ENCODE measurements at regions not wholly inside any gene's neighbourhood (a gene's known extent, or its start where the extent isn't known, plus 50 kb on each side); places are given as distances from the start of the nearest gene placed in this dataset.
A peak's percentile ranks its signal among the peaks of the same experiment; 100 is the strongest.

DNA sequence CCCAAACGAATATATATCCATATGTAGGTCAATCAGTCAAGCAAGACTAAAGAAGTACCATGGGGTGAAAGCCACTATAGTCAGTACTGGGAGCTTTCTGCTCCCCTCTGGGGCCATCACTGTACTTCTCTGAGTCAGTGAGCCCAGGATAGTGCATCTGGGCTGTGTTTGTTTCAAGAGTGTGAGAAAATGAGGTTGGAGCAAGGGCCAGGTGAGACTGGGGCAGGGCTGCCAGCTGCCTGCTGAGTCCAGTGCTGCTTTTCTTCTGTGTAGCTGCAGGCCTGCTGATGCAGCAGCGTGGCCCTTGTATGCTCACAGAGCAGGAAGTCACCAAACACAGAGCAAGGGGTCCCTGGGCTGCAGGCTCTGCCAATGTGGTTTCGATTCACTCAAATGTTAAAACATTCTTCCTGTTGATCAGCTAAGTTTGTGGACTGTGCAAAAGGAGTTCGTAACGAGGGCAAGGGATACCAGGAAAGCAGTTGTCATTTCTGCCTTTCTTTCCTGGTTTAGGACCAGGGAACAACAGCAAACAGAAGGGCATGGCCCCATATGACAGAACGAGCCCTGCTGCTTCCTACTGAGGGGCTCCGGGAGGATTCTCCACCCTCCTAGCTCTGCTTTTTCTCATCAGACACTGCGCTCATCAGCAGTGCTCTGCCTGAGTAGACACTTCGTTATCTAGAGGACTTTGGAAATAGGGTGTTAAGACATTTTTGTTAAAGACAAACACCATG is 65.4 kb upstream of the TNS3 start:
- H3K9ac ChIP-seq (ENCODE audit: low read length): no peak overlapping the region
- H3K27me3 ChIP-seq (ENCODE audit: low read depth, low read length): no peaks in the 10 kb centered on the region
- H2AFZ ChIP-seq (ENCODE audit: low read depth, low read length): peak overlapping the region; percentile 59
- no peak for TF ChIP-seq EZH2phosphoT487 (IDR thresholded peaks at IDR 0.05; ENCODE audit: low read depth)
- TF ChIP-seq, protein P1, sequence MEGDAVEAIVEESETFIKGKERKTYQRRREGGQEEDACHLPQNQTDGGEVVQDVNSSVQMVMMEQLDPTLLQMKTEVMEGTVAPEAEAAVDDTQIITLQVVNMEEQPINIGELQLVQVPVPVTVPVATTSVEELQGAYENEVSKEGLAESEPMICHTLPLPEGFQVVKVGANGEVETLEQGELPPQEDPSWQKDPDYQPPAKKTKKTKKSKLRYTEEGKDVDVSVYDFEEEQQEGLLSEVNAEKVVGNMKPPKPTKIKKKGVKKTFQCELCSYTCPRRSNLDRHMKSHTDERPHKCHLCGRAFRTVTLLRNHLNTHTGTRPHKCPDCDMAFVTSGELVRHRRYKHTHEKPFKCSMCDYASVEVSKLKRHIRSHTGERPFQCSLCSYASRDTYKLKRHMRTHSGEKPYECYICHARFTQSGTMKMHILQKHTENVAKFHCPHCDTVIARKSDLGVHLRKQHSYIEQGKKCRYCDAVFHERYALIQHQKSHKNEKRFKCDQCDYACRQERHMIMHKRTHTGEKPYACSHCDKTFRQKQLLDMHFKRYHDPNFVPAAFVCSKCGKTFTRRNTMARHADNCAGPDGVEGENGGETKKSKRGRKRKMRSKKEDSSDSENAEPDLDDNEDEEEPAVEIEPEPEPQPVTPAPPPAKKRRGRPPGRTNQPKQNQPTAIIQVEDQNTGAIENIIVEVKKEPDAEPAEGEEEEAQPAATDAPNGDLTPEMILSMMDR (IDR thresholded peaks at IDR 0.05; ENCODE audit: low read depth, low read length): no peak
- H3K9me3 ChIP-seq (ENCODE audit: insufficient read depth, low read length): peaks cover 7% of the 10 kb centered on the region; the same call in 1 of the 2 replicates
- peaks cover 2% of the 10 kb centered on the region for H3K36me3 ChIP-seq (replicated peaks; ENCODE audit: low read depth, low read length)
- no peak overlapping the region for H3K4me3 ChIP-seq (ENCODE audit: low read length)
- H3K27ac ChIP-seq (ENCODE audit: low read length): no peak overlapping the region
- no peaks in the 10 kb centered on the region for H4K20me1 ChIP-seq (ENCODE audit: insufficient read depth, low read length)
- peaks cover 3% of the 10 kb centered on the region; the same call in 1 of the 2 replicates for H3K4me1 ChIP-seq (ENCODE audit: low read length)
- no peak overlapping the region for H3K4me2 ChIP-seq (ENCODE audit: low read length)
- no peaks in the 10 kb centered on the region for H3K79me2 ChIP-seq (ENCODE audit: low read length)

DNA sequence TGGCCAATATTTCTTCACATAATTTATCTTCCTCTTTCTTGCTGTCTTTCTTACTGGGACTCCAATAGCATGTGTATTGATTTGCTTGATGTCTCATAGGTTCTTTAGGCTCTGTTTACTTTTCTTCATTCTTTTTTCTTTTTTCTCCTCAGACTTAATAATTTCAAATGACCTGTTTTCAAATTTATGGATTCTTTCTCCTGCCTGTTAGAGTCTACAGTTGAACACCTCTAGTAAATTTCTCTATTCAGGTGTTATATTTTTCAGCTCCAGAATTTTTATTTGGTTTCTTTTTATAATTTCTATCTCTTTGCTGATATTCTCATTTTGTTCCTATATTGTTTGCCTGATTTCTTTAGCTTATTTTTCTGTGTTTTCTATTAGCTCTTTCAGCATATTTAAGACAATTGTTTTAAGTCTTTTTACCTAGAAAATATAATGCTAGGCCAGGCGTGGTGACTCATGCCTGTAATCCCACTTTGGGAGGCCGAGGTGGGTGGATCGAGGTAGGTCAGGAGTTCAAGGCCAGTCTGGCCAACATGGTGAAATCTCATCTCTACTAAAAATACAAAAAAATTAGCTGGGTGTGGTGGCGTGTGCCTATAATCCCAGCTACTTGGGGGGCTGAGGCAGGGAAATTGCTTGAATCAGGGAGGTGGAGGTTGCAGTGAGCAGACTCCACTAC is 61.9 kb upstream of the TNS3 start:
- H3K27me3 ChIP-seq (ENCODE audit: low read depth, low read length): no peaks in the 10 kb centered on the region
- no peak overlapping the region for H3K9ac ChIP-seq (ENCODE audit: low read length)
- H3K27ac ChIP-seq (ENCODE audit: low read length): no peak overlapping the region
- peaks cover 3% of the 10 kb centered on the region; the same call in 1 of the 2 replicates for H3K4me1 ChIP-seq (ENCODE audit: low read length)
- H3K9me3 ChIP-seq (ENCODE audit: insufficient read depth, low read length): peaks cover 7% of the 10 kb centered on the region; the same call in 1 of the 2 replicates
- H3K4me2 ChIP-seq (ENCODE audit: low read length): no peak overlapping the region
- H3K79me2 ChIP-seq (ENCODE audit: low read length): no peaks in the 10 kb centered on the region
- no peak overlapping the region for H2AFZ ChIP-seq (ENCODE audit: low read depth, low read length)
- H3K4me3 ChIP-seq (ENCODE audit: low read length): no peak overlapping the region
- H3K36me3 ChIP-seq (replicated peaks; ENCODE audit: low read depth, low read length): peaks cover 2% of the 10 kb centered on the region
- TF ChIP-seq, protein P1 (IDR thresholded peaks at IDR 0.05; ENCODE audit: low read depth, low read length): no peak
- no peak for TF ChIP-seq EZH2phosphoT487 (IDR thresholded peaks at IDR 0.05; ENCODE audit: low read depth)
- no peaks in the 10 kb centered on the region for H4K20me1 ChIP-seq (ENCODE audit: insufficient read depth, low read length)

DNA sequence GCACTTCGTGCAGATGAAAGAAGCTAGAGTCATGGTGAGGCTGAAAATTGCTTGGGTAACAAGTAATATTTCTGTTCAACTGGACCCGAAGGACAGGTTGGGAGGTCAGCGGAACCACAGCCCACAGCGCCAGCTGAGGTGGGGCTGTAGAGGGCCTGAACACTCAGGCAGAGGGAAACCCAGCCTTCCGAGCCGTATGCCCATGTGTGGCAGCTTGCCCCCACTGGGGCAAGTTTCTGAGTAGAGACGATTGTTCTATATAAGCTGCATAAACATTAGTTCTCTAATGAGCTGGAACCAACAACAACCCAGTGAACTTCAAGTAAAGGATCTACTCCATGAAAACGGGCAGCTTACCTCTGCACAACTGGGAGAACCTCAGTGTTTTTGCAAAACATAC is 58.4 kb upstream of the TNS3 start:
- no peaks in the 10 kb centered on the region for H3K27me3 ChIP-seq (ENCODE audit: low read depth, low read length)
- no peak overlapping the region for H2AFZ ChIP-seq (ENCODE audit: low read depth, low read length)
- H3K4me2 ChIP-seq (ENCODE audit: low read length): no peak overlapping the region
- peaks cover 9% of the 10 kb centered on the region; the same call in 1 of the 2 replicates for H3K4me1 ChIP-seq (ENCODE audit: low read length)
- no peak overlapping the region for H3K4me3 ChIP-seq (ENCODE audit: low read length)
- H3K79me2 ChIP-seq (ENCODE audit: low read length): no peaks in the 10 kb centered on the region
- no peak overlapping the region for H3K9ac ChIP-seq (ENCODE audit: low read length)
- H3K27ac ChIP-seq (ENCODE audit: low read length): no peak overlapping the region
- H3K9me3 ChIP-seq (ENCODE audit: insufficient read depth, low read length): peaks cover 7% of the 10 kb centered on the region; the same call in 1 of the 2 replicates
- no peaks in the 10 kb centered on the region for H4K20me1 ChIP-seq (ENCODE audit: insufficient read depth, low read length)
- H3K36me3 ChIP-seq (replicated peaks; ENCODE audit: low read depth, low read length): peaks cover 2% of the 10 kb centered on the region
- TF ChIP-seq, protein P1 (IDR thresholded peaks at IDR 0.05; ENCODE audit: low read depth, low read length): no peak
- no peak for TF ChIP-seq EZH2phosphoT487 (IDR thresholded peaks at IDR 0.05; ENCODE audit: low read depth)

DNA sequence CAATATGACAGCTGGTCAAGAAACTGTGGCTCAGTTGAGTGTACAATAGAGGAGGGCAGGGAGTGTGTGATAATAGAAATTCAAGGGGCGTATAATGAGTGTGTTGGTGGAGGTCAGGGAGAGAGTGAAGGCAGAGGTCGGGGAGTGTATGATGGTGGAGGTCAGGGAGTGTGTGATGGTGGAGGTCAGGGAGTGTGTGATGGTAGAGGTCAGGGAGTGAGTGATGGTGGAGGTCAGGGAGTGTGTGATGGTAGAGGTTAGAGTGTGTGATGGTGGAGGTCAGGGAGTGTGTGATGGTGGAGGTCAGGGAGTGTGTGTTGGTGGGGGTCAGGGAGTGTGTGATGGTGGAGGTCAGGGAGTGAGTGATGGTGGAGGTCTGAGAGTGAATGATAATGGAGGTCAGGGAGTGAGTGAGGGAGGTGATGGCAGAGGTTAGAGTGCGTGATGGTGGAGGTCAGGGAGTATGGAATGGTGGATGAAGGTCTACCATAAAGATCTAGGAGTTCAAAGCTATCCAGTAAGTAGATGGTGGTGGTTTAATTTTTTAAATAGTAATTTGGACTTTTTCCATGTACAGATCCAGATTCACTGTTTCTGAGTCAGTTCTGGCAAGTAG is 57.7 kb upstream of the TNS3 start:
- no peaks in the 10 kb centered on the region for H3K79me2 ChIP-seq (ENCODE audit: low read length)
- H3K27me3 ChIP-seq (ENCODE audit: low read depth, low read length): no peaks in the 10 kb centered on the region
- H2AFZ ChIP-seq (ENCODE audit: low read depth, low read length): no peak overlapping the region
- no peak overlapping the region for H3K9ac ChIP-seq (ENCODE audit: low read length)
- peaks cover 9% of the 10 kb centered on the region; the same call in 1 of the 2 replicates for H3K4me1 ChIP-seq (ENCODE audit: low read length)
- peaks cover 7% of the 10 kb centered on the region; the same call in 1 of the 2 replicates for H3K9me3 ChIP-seq (ENCODE audit: insufficient read depth, low read length)
- peaks cover 2% of the 10 kb centered on the region for H3K36me3 ChIP-seq (replicated peaks; ENCODE audit: low read depth, low read length)
- H4K20me1 ChIP-seq (ENCODE audit: insufficient read depth, low read length): no peaks in the 10 kb centered on the region
- H3K4me3 ChIP-seq (ENCODE audit: low read length): no peak overlapping the region
- no peak overlapping the region for H3K4me2 ChIP-seq (ENCODE audit: low read length)
- H3K27ac ChIP-seq (ENCODE audit: low read length): no peak overlapping the region
- TF ChIP-seq, protein P1 (IDR thresholded peaks at IDR 0.05; ENCODE audit: low read depth, low read length): no peak
- TF ChIP-seq EZH2phosphoT487 (IDR thresholded peaks at IDR 0.05; ENCODE audit: low read depth): no peak
